Keratinocyte (primary cell): ENCODE measurements at regions not wholly inside any gene's neighbourhood (a gene's known extent, or its start where the extent isn't known, plus 50 kb on each side); places are given as distances from the start of the nearest gene placed in this dataset.
A peak's percentile ranks its signal among the peaks of the same experiment; 100 is the strongest.

Source experiments
- CTCF ChIP-seq, 3 experiments: IDR thresholded peaks in 1 of 3; conservative IDR thresholded peaks in 1 of 3; optimal IDR thresholded peaks in 1 of 3; 2 replicates in 2 of 3; 3 replicates in 1 of 3; pipeline versions ENCODE3 to v1.5.1; 2011; ENCODE audit warnings: low read length in 3 of 3, mild to moderate bottlenecking in 3 of 3, moderate library complexity in 2 of 3, control low read depth in 1 of 3, inconsistent platforms in 1 of 3; ENCODE audit not compliant: insufficient read depth in 2 of 3; ENCODE audit errors: extremely low read depth in 1 of 3
- EZH2 ChIP-seq: IDR thresholded peaks from one replicate; pipeline ENCODE4 v1.6.1; 2012; ENCODE audit warnings: inconsistent platforms, mild to moderate bottlenecking, low read length, moderate library complexity

- TF ChIP-seq CTCF (optimal IDR thresholded peaks at IDR 0.05 in 1 of 3, IDR thresholded peaks at IDR 0.05 in 1 of 3, conservative IDR thresholded peaks at IDR 0.05 in 1 of 3; ENCODE audit: extremely low read depth in 1 of 3, insufficient read depth in 2 of 3, low read length in 3 of 3) (peak in 2 of 3 experiments; percentile 46 to 47), EZH2 (no peak)
These were observed 498.9 kb downstream of the BCKDHB start for GRCh38 chr6:80605165-80605989.
